H9 (cell line): ENCODE measurements at regions not wholly inside any gene's neighbourhood (a gene's known extent, or its start where the extent isn't known, plus 50 kb on each side); places are given as distances from the start of the nearest gene placed in this dataset.

Experiments
- DNase-seq: peaks from one replicate; pipeline ENCODE4 v3.0.0-alpha.2; 2017
- H2AFZ ChIP-seq: one replicate; pipeline ENCODE4 v1.6.1; 2013; ENCODE audit warnings: mild to moderate bottlenecking, low read length, control low read depth, moderate library complexity
- H2AK5ac ChIP-seq: 2 replicates; pipeline ENCODE4 v1.6.1; 2013; ENCODE audit warnings: low read length, control low read depth, mixed read lengths; ENCODE audit not compliant: insufficient read length
- H2BK120ac ChIP-seq: one replicate; pipeline ENCODE4 v1.6.1; 2013; ENCODE audit warnings: low read depth, mild to moderate bottlenecking, low read length, control low read depth, inconsistent platforms; ENCODE audit not compliant: poor library complexity, severe bottlenecking
- H2BK12ac ChIP-seq: 2 replicates; pipeline ENCODE4 v1.6.1; 2013; ENCODE audit warnings: low read length, control low read depth, mixed read lengths, low read depth; ENCODE audit not compliant: insufficient read length
- H2BK15ac ChIP-seq: 2 replicates; pipeline ENCODE4 v1.6.1; 2013; ENCODE audit warnings: low read depth, low read length, control low read depth
- H2BK20ac ChIP-seq: one replicate; pipeline ENCODE4 v1.6.1; 2013; ENCODE audit warnings: low read depth, mild to moderate bottlenecking, low read length, control low read depth, inconsistent platforms; ENCODE audit not compliant: poor library complexity, severe bottlenecking
- H2BK5ac ChIP-seq: 2 replicates; pipeline ENCODE4 v1.6.1; 2013; ENCODE audit warnings: low read length, control low read depth, mixed read lengths; ENCODE audit not compliant: insufficient read length
- H3K14ac ChIP-seq: 2 replicates; pipeline ENCODE4 v1.6.1; 2013; ENCODE audit warnings: low read length, control low read depth; ENCODE audit not compliant: insufficient read depth
- H3K18ac ChIP-seq: 2 replicates; pipeline ENCODE4 v1.6.1; 2013; ENCODE audit warnings: low read depth, mild to moderate bottlenecking, mixed read lengths, low read length, control low read depth; ENCODE audit not compliant: insufficient read length
- H3K23ac ChIP-seq: 2 replicates; pipeline ENCODE4 v1.6.1; 2013; ENCODE audit warnings: low read length, control low read depth, mixed read lengths, low read depth; ENCODE audit not compliant: insufficient read length
- H3K23me2 ChIP-seq: 2 replicates; pipeline ENCODE4 v1.6.1; 2013; ENCODE audit warnings: low read depth, mild to moderate bottlenecking, mixed read lengths, low read length, control low read depth; ENCODE audit not compliant: insufficient read length, poor library complexity, severe bottlenecking
- H3K27ac ChIP-seq: 2 replicates; pipeline ENCODE4 v1.5.1; 2013; ENCODE audit warnings: low read length, control low read depth, mixed read lengths, low read depth; ENCODE audit not compliant: insufficient read length
- H3K27me3 ChIP-seq: 2 replicates; pipeline ENCODE4 v1.6.1; 2013; ENCODE audit warnings: low read length, control low read depth, inconsistent platforms; ENCODE audit not compliant: insufficient read depth
- H3K4ac ChIP-seq: 2 replicates; pipeline ENCODE4 v1.6.1; 2013; ENCODE audit warnings: low read depth, mild to moderate bottlenecking, control low read depth, inconsistent platforms, low read length, moderate library complexity
- H3K4me1 ChIP-seq: 2 replicates; pipeline ENCODE4 v1.6.1; 2013; ENCODE audit warnings: low read length, control low read depth, inconsistent platforms; ENCODE audit not compliant: insufficient read depth
- H3K4me2 ChIP-seq: 2 replicates; pipeline ENCODE4 v1.6.1; 2013; ENCODE audit warnings: low read length, control low read depth, mixed read lengths; ENCODE audit not compliant: insufficient read length, insufficient read depth
- H3K56ac ChIP-seq: 2 replicates; pipeline ENCODE4 v1.6.1; 2013; ENCODE audit warnings: low read depth, mild to moderate bottlenecking, mixed read lengths, low read length, control low read depth; ENCODE audit not compliant: insufficient read length
- H3K79me1 ChIP-seq: 2 replicates; pipeline ENCODE4 v1.6.1; 2013; ENCODE audit warnings: low read depth, mild to moderate bottlenecking, moderate library complexity, low read length, control low read depth, inconsistent platforms; ENCODE audit not compliant: insufficient read depth, poor library complexity, severe bottlenecking
- H3K79me2 ChIP-seq: 2 replicates; pipeline ENCODE4 v1.6.1; 2013; ENCODE audit warnings: low read length, control low read depth, inconsistent platforms; ENCODE audit not compliant: insufficient read depth
- H3K9ac ChIP-seq: 2 replicates; pipeline ENCODE4 v1.6.1; 2013; ENCODE audit warnings: low read length, control low read depth, mixed read lengths; ENCODE audit not compliant: insufficient read length; ENCODE audit errors: extremely low read depth
- H3K9me3 ChIP-seq: one replicate; pipeline ENCODE4 v1.6.1; 2013; ENCODE audit warnings: low read depth, low read length, inconsistent platforms; ENCODE audit not compliant: control insufficient read depth
- H3T11ph ChIP-seq: one replicate; pipeline ENCODE4 v1.6.1; 2013; ENCODE audit warnings: mild to moderate bottlenecking, low read length, control low read depth, inconsistent platforms
- H4K20me1 ChIP-seq: one replicate; pipeline ENCODE4 v1.6.1; 2013; ENCODE audit not compliant: control insufficient read depth, insufficient read length, insufficient read depth
- H4K5ac ChIP-seq: 2 replicates; pipeline ENCODE4 v1.6.1; 2013; ENCODE audit warnings: low read depth, mild to moderate bottlenecking, mixed read lengths, low read length, control low read depth; ENCODE audit not compliant: insufficient read length
- H4K8ac ChIP-seq: replicated peaks from 2 replicates; pipeline ENCODE4 v1.6.1; 2013; ENCODE audit warnings: low read length, control low read depth, mixed read lengths, low read depth; ENCODE audit not compliant: insufficient read length
- H4K91ac ChIP-seq: 2 replicates; pipeline ENCODE4 v1.6.1; 2013; ENCODE audit warnings: low read depth, mild to moderate bottlenecking, moderate library complexity, mixed read lengths, low read length, control low read depth; ENCODE audit not compliant: insufficient read length
- H3K27ac Mint-ChIP-seq, 3 experiments: 2 replicates in 2 of 3; 3 replicates in 1 of 3; pipeline ENCODE4 v1.8.0; 2020 to 2021; ENCODE audit warnings: mixed read lengths in 3 of 3, mild to moderate bottlenecking in 1 of 3, moderate library complexity in 1 of 3
- H3K27me3 Mint-ChIP-seq: 2 replicates; pipeline ENCODE4 v1.8.0; 2021; ENCODE audit warnings: low read depth, mild to moderate bottlenecking, moderate library complexity, mixed read lengths
- H3K36me3 Mint-ChIP-seq, 3 experiments: 2 replicates in 2 of 3; 3 replicates in 1 of 3; pipeline ENCODE4 v1.8.0; 2020 to 2021; ENCODE audit warnings: low read depth in 3 of 3, mixed read lengths in 3 of 3; ENCODE audit not compliant: insufficient read depth in 1 of 3
- H3K4me1 Mint-ChIP-seq, 2 experiments: 2 replicates each; pipeline ENCODE4 v1.8.0; 2020; ENCODE audit warnings: mixed read lengths in 2 of 2
- H3K4me3 Mint-ChIP-seq, 2 experiments: 2 replicates in 1 of 2; 3 replicates in 1 of 2; pipeline ENCODE4 v1.8.0; 2020 to 2021; ENCODE audit warnings: mild to moderate bottlenecking in 2 of 2, mixed read lengths in 2 of 2, moderate library complexity in 1 of 2
- H3K9me3 Mint-ChIP-seq, 2 experiments: 2 replicates in 1 of 2; 3 replicates in 1 of 2; pipeline ENCODE4 v1.8.0; 2020; ENCODE audit warnings: mild to moderate bottlenecking in 2 of 2, mixed read lengths in 2 of 2, moderate library complexity in 1 of 2
- CTCF ChIP-seq: fragments of 200-600 bp; sonication (generic); conservative IDR thresholded peaks from 3 replicates; pipeline ENCODE4 v1.8.0; 2021; ENCODE audit warnings: antibody characterized with exemption, mild to moderate bottlenecking
- WGBS: extraction: QIAGEN DNeasy Blood & Tissue Kit; methylation state at CpG from one replicate; pipeline ENCODE4 v1.1.7; 2013; ENCODE audit warnings: missing lambda C conversion rate, low lambda C conversion rate, mixed read lengths; ENCODE audit not compliant: insufficient read length; ENCODE audit errors: extremely low coverage; 5-methylcytosine and 5-hydroxymethylcytosine counted together

- Histone ChIP-seq H3K4me1 (no peaks in the 10 kb centered on the region), H3K79me2 (no peaks in the 10 kb centered on the region), H3K56ac (no peak overlapping the region), H3K14ac (no peak overlapping the region), H3K23me2 (no peaks in the 10 kb centered on the region), H3T11ph (no peak overlapping the region), H4K5ac (no peak overlapping the region), H2AK5ac (no peak overlapping the region), H3K9ac (no peak overlapping the region), H2BK20ac (no peak overlapping the region), H2AFZ (no peak overlapping the region), H4K20me1 (no peaks in the 10 kb centered on the region), H3K4ac (no peak overlapping the region), H2BK12ac (no peak overlapping the region), H3K27me3 (no peaks in the 10 kb centered on the region), H3K4me2 (no peak overlapping the region), H4K8ac (no peak overlapping the region), H2BK5ac (no peak overlapping the region), H3K27ac (no peak overlapping the region), H3K79me1 (no peaks in the 10 kb centered on the region), H4K91ac (no peak overlapping the region), H3K9me3 (peaks cover 16% of the 10 kb centered on the region), H3K23ac (no peak overlapping the region), H3K18ac (no peak overlapping the region), H2BK15ac (no peak overlapping the region), H2BK120ac (no peak overlapping the region)
- Mint-ChIP-seq H3K27me3 (peaks cover 16% of the 10 kb centered on the region), H3K36me3 (peaks cover 9 to 27% (median 15%) of the 10 kb centered on the region in 3 experiments), H3K27ac (no peak overlapping the region), H3K9me3 (peaks cover 51 to 54% of the 10 kb centered on the region in 2 experiments), H3K4me1 (no peaks in the 10 kb centered on the region), H3K4me3 (no peak overlapping the region)
- no peak for DNase-seq
- WGBS = no CpG with 5 or more reads among the region's 13 CpGs
- TF ChIP-seq CTCF = no peak
These were observed 328.7 kb upstream of the SALL3 start for GRCh38 chr18:78650926-78651325.
